ENCODE measurements at regions not wholly inside any gene's neighbourhood (a gene's known extent, or its start where the extent isn't known, plus 50 kb on each side); places are given as distances from the start of the nearest gene placed in this dataset.
"Not testable (repeated sequence)": the region's sequence is repeated elsewhere in the genome, so short reads cannot be mapped to it uniquely, and the experiment has no call there.

DNA sequence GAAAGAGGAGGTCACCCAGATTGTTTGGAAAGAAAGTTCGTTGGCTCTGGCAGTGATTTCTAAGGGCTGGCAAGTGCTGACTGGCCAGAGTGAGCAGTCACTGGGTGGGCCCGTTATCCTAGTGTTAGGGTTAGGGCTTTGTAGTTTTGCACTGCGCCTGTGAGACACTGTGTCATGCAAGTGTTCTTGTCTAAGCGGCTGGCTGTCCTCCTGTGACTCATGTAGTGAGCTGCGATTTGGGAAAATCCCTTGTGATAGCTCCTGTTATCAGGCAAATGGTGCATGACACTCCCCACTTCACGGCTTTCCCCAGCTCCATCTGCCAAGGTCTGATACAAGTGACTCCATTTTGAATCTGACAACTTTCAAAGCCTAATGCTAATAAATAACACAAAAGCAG lies 526.0 kb upstream of the ADAMTS16 start:
- intact Hi-C loops (cut with DNase I): no loop called here
- WGBS: 46% methylated on average over 6 of the region's 6 CpGs
- Histone ChIP-seq H3K36me3 (no peaks in the 10 kb centered on the region), H3K27me3 (no peaks in the 10 kb centered on the region), H3K4me3 (no peak overlapping the region), H3K27ac (replicated peaks in 1 of 4) (no peak overlapping the region), H3K9me3 (peaks cover 0 to 5% (median 0%) of the 10 kb centered on the region in 4 donors), H3K4me1 (no peaks in the 10 kb centered on the region)
- no peak for TF ChIP-seq EP300 (IDR thresholded peaks at IDR 0.05)
- TF ChIP-seq, protein P1, sequence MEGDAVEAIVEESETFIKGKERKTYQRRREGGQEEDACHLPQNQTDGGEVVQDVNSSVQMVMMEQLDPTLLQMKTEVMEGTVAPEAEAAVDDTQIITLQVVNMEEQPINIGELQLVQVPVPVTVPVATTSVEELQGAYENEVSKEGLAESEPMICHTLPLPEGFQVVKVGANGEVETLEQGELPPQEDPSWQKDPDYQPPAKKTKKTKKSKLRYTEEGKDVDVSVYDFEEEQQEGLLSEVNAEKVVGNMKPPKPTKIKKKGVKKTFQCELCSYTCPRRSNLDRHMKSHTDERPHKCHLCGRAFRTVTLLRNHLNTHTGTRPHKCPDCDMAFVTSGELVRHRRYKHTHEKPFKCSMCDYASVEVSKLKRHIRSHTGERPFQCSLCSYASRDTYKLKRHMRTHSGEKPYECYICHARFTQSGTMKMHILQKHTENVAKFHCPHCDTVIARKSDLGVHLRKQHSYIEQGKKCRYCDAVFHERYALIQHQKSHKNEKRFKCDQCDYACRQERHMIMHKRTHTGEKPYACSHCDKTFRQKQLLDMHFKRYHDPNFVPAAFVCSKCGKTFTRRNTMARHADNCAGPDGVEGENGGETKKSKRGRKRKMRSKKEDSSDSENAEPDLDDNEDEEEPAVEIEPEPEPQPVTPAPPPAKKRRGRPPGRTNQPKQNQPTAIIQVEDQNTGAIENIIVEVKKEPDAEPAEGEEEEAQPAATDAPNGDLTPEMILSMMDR (IDR thresholded peaks at IDR 0.05): no peak
- no peak for TF ChIP-seq POLR2AphosphoS5 (IDR thresholded peaks at IDR 0.05)
- TF ChIP-seq POLR2A (IDR thresholded peaks at IDR 0.05; ENCODE audit: low read depth): no peak
- no peak for DNase-seq (ENCODE audit: extremely low spot score)

DNA sequence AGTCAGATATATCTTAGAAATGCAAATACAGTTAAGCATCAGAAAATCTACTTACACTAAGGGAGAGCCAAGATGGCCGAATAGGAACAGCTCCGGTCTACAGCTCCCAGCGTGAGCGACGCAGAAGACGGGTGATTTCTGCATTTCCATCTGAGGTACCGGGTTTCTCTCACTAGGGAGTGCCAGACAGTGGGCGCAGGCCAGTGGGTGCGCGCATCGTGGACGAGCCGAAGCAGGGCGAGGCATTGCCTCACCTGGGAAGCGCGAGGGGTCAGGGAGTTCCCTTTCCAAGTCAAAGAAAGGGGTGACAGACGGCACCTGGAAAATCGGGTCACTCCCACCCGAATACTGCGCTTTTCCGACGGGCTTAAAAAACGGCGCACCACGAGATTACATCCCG lies 524.8 kb upstream of the ADAMTS16 start:
- 93% methylated on average over 22 of the region's 26 CpGs for WGBS
- H3K4me1 ChIP-seq; DNase-seq (ENCODE audit: extremely low spot score); H3K9me3 ChIP-seq; intact Hi-C loops (cut with DNase I); H3K36me3 ChIP-seq; H3K27ac ChIP-seq (replicated peaks in 1 of 4); H3K27me3 ChIP-seq; H3K4me3 ChIP-seq: not testable (repeated sequence)

DNA sequence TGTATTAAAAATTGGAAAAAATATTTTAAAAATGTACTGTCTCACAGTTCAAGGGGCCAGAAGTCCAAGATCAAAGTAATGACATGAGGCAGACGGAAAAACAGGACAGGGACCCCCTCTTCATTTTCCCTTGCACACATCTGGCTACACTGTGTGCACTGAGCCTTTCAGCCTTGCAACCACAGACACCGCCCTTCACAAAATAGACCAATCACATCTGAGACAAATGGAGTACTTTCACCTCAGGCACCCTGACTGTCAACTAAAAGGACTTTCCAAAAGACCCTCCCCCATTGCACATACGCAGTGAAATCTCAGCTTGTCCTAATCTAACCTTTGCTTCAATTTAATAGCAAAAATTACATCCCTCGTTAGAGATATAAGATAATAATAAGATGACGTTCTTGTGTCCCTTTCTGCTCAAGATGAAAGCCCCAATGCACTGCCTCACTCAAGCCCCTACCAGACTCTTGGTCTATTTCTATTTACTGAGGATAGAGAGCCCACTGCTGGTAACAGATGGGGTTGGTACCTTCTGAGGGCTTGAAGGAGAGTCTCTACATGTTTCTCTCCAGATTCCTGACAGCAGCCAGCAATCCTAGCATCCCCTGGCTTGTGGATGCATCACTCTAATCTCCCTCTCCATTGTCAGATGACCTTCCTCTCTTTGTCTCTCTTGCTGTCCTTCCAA lies 514.8 kb upstream of the ADAMTS16 start:
- H3K9me3 ChIP-seq: peaks cover 0 to 14% (median 0%) of the 10 kb centered on the region in 4 donors
- TF ChIP-seq POLR2AphosphoS5 (IDR thresholded peaks at IDR 0.05): no peak
- no peak for TF ChIP-seq POLR2A (IDR thresholded peaks at IDR 0.05; ENCODE audit: low read depth)
- TF ChIP-seq, protein P1 (IDR thresholded peaks at IDR 0.05): no peak
- no peak for TF ChIP-seq EP300 (IDR thresholded peaks at IDR 0.05)
- no peak overlapping the region for H3K4me3 ChIP-seq
- intact Hi-C loops (cut with DNase I): no loop called here
- no peaks in the 10 kb centered on the region for H3K36me3 ChIP-seq
- 87% methylated on average over 5 of the region's 5 CpGs for WGBS
- H3K27ac ChIP-seq (replicated peaks in 1 of 4): no peak overlapping the region
- H3K4me1 ChIP-seq: no peaks in the 10 kb centered on the region
- no peak for DNase-seq (ENCODE audit: extremely low spot score)
- H3K27me3 ChIP-seq: no peaks in the 10 kb centered on the region

DNA sequence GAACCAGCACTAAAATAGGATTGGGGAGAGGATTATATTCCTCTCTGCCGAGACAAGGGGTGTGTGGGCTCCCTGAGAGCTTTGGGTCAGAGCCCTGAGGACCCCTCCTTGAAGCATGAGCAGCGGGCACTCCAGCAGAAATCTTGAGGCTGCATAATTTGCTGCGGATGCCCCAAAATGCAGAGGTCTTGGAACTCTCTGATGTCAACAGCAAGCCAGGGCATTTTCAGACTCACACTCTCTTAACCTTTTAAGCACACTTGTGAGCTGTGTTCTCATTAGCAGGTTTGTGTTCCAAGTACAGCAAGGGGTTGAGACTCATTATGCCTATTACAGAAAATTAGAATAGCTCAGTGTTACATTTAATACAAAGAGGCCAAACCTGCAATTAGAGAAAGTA lies 513.0 kb upstream of the ADAMTS16 start:
- WGBS: 72% methylated on average over 3 of the region's 3 CpGs

DNA sequence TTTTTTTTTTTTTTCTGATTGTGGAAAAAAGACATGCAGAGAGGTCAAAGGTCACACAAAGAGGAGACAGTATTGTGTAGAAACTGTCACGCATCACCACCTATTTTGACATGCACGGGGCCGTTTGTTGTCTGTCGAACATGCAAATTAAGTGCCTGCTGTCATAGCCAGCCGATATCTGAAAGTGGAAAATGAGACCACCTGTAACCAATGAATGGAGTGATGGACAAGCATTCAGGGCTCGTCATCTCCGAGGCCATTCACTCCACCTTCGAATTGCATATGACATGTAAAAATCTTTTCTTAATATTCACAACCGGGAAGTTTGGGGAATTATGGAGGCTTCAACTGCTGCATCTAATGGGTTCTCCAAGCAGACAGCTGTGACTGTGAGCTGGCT lies 512.2 kb upstream of the ADAMTS16 start:
- no peak for TF ChIP-seq POLR2AphosphoS5 (IDR thresholded peaks at IDR 0.05)
- no peak for TF ChIP-seq POLR2A (IDR thresholded peaks at IDR 0.05; ENCODE audit: low read depth)
- TF ChIP-seq EP300 (IDR thresholded peaks at IDR 0.05): no peak
- TF ChIP-seq, protein P1 (IDR thresholded peaks at IDR 0.05): no peak
- peaks cover 0 to 10% (median 0%) of the 10 kb centered on the region in 4 donors for H3K9me3 ChIP-seq
- WGBS: 54% methylated on average over 9 of the region's 9 CpGs
- H3K36me3 ChIP-seq: no peaks in the 10 kb centered on the region
- no peak overlapping the region for H3K4me3 ChIP-seq
- intact Hi-C loops (cut with DNase I): no loop called here
- no peak for DNase-seq (ENCODE audit: extremely low spot score)
- no peak overlapping the region for H3K27ac ChIP-seq (replicated peaks in 1 of 4)
- peaks cover 0 to 3% (median 0%) of the 10 kb centered on the region in 4 donors for H3K27me3 ChIP-seq
- no peaks in the 10 kb centered on the region for H3K4me1 ChIP-seq

More for the DNA sequence above, 513.0 kb upstream of the ADAMTS16 start:
- no peak overlapping the region for H3K4me3 ChIP-seq
- H3K36me3 ChIP-seq: no peaks in the 10 kb centered on the region
- DNase-seq (ENCODE audit: extremely low spot score): no peak
- no peak overlapping the region for H3K27ac ChIP-seq (replicated peaks in 1 of 4)
- TF ChIP-seq POLR2A (IDR thresholded peaks at IDR 0.05; ENCODE audit: low read depth) (no peak), EP300 (IDR thresholded peaks at IDR 0.05) (no peak), POLR2AphosphoS5 (IDR thresholded peaks at IDR 0.05) (no peak)
- TF ChIP-seq, protein P1 (IDR thresholded peaks at IDR 0.05): no peak
- intact Hi-C loops (cut with DNase I): no loop called here
- H3K27me3 ChIP-seq: no peaks in the 10 kb centered on the region
- H3K9me3 ChIP-seq: peaks cover 0 to 14% (median 0%) of the 10 kb centered on the region in 4 donors
- no peaks in the 10 kb centered on the region for H3K4me1 ChIP-seq
